GM23248 (cell line): ENCODE measurements at regions not wholly inside any gene's neighbourhood (a gene's known extent, or its start where the extent isn't known, plus 50 kb on each side); places are given as distances from the start of the nearest gene placed in this dataset.

Experiments
- EZH2 ChIP-seq: fragments of 200-600 bp; sonication (generic); IDR thresholded peaks from 2 replicates; pipeline ENCODE4 v1.6.1; 2018; ENCODE audit warnings: antibody characterized with exemption, mild to moderate bottlenecking; ENCODE audit not compliant: insufficient read depth, poor library complexity, severe bottlenecking
- EZH2phosphoT487 ChIP-seq: fragments of 200-600 bp; sonication (generic); IDR thresholded peaks from 2 replicates; pipeline ENCODE4 v1.6.1; 2018; ENCODE audit warnings: antibody characterized with exemption, moderate library complexity, mild to moderate bottlenecking, low read depth; ENCODE audit not compliant: insufficient read depth

DNA sequence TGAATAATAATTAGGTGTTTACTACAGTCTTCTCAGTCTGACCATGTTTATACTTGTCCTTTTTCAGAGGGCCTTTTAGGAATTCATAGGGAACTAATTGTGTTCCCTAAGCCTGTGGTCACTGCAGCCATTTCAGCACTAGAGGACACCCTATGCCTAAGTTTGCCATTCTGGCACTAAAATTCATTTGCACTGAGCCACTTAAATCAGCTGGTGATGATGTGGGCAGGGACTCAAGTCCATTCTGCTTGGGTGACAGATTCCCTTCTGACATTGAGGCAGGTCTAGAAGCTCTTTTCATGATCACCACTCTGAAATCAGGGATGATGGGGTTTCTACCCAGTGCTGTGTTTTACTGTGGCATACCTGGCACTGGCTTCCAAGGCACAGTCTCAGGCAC lies 1178.9 kb upstream of the DIAPH2 start:
- no peak for TF ChIP-seq EZH2
- TF ChIP-seq EZH2phosphoT487: no peak
